ENCODE measurements at regions not wholly inside any gene's neighbourhood (a gene's known extent, or its start where the extent isn't known, plus 50 kb on each side); places are given as distances from the start of the nearest gene placed in this dataset.

GRCh38 chr5:167254132-167254531, 1037.3 kb upstream of the WWC1 start:
- H3K4me3 ChIP-seq (ENCODE audit: control insufficient read depth, low read depth, low read length): no peak overlapping the region
- no peak for TF ChIP-seq CTCF (conservative IDR thresholded peaks at IDR 0.05; ENCODE audit: control insufficient read depth, insufficient read depth, low read depth, low read length)
- DNase-seq (ENCODE audit: low read depth): no peak

GRCh38 chr5:167255926-167256325, 1035.5 kb upstream of the WWC1 start:
- H3K4me3 ChIP-seq (ENCODE audit: control insufficient read depth, low read depth, low read length): no peak overlapping the region
- DNase-seq (ENCODE audit: low read depth): no peak
- TF ChIP-seq CTCF (conservative IDR thresholded peaks at IDR 0.05; ENCODE audit: control insufficient read depth, insufficient read depth, low read depth, low read length): no peak

- no peak for TF ChIP-seq CTCF (conservative IDR thresholded peaks at IDR 0.05; ENCODE audit: control insufficient read depth, insufficient read depth, low read depth, low read length)
- H3K4me3 ChIP-seq (ENCODE audit: control insufficient read depth, low read depth, low read length): no peak overlapping the region
- no peak for DNase-seq (ENCODE audit: low read depth)
Observed at GRCh38 chr5:167259806-167260205, 1031.6 kb upstream of the WWC1 start.

GRCh38 chr5:167261309-167262100, 1029.9 kb upstream of the WWC1 start:
- no peak overlapping the region for H3K4me3 ChIP-seq (ENCODE audit: control insufficient read depth, low read depth, low read length)
- peak; percentile 13 for DNase-seq (ENCODE audit: low read depth)
- peak; percentile 44 for TF ChIP-seq CTCF (conservative IDR thresholded peaks at IDR 0.05; ENCODE audit: control insufficient read depth, insufficient read depth, low read depth, low read length)

GRCh38 chr5:167263185-167263584, 1028.3 kb upstream of the WWC1 start:
- no peak for TF ChIP-seq CTCF (conservative IDR thresholded peaks at IDR 0.05; ENCODE audit: control insufficient read depth, insufficient read depth, low read depth, low read length)
- no peak for DNase-seq (ENCODE audit: low read depth)
- no peak overlapping the region for H3K4me3 ChIP-seq (ENCODE audit: control insufficient read depth, low read depth, low read length)

GRCh38 chr5:167264348-167264747, 1027.1 kb upstream of the WWC1 start:
- DNase-seq (ENCODE audit: low read depth): no peak
- TF ChIP-seq CTCF (conservative IDR thresholded peaks at IDR 0.05; ENCODE audit: control insufficient read depth, insufficient read depth, low read depth, low read length): no peak
- no peak overlapping the region for H3K4me3 ChIP-seq (ENCODE audit: control insufficient read depth, low read depth, low read length)
